SHP77 (cell line): ENCODE measurements at regions not wholly inside any gene's neighbourhood (a gene's known extent, or its start where the extent isn't known, plus 50 kb on each side); places are given as distances from the start of the nearest gene placed in this dataset.
"Not testable (repeated sequence)": the region's sequence is repeated elsewhere in the genome, so short reads cannot be mapped to it uniquely, and the experiment has no call there.

Experiments
- DNase-seq, 2 experiments: peaks; one replicate each; lab custom pipeline; 2025; lab: John Stamatoyannopoulos, UW

DNA sequence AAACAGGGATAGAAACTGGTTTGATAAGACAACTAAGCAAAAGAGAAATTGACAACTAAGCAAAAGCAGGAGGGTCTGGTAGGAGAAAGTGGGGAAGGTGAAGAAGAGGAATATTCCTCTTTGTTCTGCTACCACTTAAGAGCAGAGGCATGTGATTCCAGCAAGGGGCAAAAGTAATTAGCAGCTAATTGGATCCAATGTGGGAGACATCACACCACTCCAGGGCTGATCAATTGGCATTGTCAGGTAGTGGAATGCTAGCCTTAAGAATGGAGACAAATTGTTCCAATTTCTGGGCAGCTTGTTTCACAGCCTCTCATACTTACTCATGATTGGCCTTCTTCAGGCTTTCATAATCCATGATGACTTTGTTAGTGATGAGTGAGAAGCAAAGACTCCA lies 547.1 kb upstream of the GCFC2 start:
- no peak for DNase-seq

DNA sequence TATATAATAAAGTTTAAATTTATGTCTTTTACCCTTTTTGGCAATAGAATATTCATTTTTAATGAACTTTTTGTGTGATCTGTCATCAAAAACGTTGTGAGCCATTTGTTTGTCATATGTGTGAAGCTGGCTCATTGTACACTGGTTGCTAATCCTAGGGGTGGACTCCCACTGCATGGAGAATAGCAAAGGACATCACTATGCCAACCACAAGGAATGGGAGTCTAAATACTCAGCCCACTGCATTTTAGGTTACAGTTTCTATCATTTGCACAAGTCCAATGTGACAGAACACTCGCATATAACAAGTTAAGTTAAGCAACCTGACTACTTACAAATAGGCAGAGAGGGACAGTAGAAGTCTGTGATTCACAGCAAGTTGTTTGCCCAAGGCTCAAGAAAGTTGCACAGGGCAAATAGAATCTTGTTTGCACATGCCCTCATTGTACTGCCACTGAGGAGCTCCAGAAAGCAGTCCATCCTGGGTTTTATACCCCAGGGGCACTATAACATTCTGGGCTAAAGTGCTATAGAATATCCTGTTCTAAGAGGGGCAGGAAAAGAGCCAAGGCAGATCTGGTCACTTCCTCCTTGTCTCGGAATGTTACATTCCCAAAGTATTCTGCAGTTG lies 545.9 kb upstream of the GCFC2 start:
- DNase-seq: no peak

DNA sequence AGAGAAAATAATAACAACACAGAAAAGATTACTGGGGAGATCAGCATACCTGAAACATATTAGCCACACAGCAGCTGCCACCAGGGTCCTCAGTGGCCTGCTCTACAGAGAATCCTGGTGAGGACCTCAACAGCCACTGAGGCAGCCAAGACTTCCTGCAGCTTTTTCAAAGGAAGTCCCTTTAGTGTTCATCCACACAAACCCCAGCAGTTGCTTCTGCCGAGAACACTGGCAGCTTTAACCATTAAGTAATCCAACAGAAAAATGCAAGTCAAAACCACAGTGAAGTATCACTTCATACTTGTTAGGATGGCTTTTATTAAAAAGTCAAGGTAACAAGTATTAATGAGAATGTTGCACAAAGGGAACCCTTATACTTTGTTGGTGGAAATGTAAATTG lies 542.0 kb upstream of the GCFC2 start:
- DNase-seq: no peak

DNA sequence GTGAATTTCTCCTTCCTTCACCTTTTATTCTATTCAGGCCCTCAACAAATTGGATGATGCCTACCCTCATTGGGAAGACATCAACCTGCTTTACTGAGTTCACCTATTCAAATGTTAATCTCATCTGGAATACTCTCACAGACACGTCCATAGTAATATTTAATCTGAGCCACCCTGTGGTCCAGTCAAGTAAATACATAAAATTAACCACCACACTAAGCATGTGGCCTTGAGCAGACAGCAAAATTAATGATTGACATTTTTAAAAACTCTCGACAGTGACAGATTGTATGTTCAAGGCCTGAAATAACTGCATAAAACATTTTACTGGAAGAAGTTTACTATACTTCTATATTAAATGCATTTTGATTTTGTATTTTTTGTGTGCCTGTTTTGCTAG lies 540.6 kb upstream of the GCFC2 start:
- no peak for DNase-seq

DNA sequence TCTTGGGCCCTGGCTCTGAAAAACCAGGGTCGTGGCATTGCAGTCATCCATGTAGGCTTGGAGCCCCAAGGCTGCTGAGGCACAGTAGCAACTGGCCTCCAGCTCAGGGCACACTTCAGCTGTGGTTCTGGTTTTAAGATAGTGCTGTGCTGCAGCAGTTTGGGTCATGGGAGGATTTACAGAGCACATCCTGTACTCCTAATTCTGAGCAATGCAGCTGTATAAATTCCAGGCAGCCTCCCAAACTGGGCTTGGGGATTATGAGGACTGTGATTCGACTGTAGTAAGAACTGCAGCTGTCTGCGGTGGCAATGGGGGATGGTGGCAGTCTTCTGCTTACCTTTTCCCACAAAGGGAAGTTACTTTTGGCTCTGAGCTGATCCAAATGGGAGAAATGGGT lies 536.3 kb upstream of the GCFC2 start:
- no peak for DNase-seq

DNA sequence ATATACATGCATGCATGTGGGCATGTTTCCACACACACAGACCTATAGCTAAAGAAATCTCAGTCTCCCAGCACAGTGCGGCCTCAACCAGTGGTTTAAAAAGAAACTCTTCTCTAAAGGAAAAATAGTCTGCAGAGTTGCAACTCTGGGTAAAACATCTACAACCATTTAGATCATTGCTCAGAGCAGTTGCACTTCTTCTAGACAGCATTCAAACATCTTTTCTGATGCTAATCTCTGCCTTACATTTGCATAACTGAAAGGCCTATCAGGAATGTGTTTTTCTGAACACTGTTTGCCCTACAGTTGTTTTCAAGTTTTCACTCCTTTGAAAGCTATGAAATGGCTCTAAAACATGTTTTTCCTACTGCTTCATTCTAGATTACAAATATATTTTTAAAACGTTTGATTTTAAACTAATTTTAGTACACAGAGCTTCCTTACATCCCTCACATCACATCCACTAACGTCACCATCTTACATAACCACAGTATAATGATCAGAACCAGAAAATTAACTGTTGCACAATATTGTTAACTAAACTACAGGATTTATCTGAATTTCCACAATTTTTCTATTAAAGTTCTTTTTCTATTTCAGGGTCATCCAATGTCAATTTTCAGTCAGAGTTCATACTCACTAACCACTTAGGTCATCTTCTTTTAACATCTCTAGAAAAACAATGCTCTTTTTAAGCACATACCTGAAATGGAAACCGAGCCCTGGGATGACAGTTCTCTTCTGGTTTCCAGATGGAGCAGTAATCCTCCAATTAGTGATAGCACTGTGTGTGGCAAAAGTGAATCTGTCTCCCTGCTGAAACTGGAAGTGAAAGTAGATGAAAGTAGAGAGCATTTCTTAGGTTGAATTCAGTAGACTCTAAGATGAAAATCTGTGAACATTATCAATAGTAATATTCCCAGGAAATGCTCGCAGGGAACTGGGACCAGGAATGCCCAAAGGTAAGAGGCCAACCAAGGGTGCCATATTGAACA lies 501.6 kb upstream of the GCFC2 start:
- DNase-seq: no peak

DNA sequence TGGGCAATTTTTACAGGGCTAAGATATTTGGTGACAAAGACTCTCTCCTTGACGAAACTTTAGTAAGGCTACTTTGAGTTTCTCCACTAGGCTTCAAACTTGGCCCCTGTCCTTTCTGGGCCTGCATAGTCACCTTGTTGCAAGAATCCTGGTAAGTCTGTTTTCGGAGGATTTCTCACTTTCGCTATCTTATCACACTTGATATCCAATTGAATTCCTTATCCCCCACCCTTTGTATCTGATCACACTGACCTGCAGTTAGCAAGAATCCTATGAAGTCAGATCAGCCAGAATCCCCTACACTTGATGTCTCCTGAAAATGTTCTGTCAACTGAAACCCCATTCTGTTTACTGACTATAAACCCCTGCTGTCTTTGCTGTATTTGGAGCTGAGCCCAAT lies 499.8 kb upstream of the GCFC2 start:
- DNase-seq: no peak

DNA sequence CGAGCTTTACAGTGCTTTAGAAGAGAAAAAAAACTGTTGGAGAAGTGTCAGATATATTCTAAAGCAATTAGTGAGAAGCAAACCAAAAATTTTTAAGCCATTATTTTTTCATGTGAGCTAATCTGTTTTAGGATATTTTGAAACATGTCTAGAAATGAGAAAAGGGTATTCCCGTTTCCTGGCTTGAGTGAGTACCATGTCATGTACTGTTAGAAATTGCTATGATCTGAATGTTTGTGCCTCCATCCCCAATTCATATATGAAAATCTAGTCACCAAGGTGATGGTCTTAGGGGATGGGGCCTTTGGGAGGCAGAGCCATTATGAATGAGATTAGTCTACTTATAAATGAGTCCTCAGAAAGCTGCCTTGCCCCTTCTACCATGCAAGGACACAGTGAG lies 493.3 kb upstream of the GCFC2 start:
- no peak for DNase-seq

DNA sequence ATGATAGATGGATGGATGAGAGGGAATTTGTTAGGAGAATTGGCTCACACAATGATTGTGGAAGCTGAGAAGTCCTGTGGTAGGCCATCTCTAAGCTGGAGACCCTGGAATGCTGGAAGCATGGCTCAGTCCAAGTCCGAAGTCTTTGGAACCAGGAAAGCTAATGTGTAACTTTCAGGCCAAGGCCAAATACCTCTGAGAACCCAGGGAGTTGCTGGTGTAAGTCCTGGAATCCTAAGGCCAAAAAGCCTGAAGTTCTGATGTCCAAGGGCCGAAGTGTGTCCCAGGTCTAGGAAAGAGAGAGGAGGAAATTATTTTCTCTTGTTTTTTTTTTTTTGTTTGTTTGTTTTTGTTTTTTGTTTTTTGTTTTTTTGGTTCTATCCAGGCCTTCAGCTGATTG lies 492.2 kb upstream of the GCFC2 start:
- no peak for DNase-seq

DNA sequence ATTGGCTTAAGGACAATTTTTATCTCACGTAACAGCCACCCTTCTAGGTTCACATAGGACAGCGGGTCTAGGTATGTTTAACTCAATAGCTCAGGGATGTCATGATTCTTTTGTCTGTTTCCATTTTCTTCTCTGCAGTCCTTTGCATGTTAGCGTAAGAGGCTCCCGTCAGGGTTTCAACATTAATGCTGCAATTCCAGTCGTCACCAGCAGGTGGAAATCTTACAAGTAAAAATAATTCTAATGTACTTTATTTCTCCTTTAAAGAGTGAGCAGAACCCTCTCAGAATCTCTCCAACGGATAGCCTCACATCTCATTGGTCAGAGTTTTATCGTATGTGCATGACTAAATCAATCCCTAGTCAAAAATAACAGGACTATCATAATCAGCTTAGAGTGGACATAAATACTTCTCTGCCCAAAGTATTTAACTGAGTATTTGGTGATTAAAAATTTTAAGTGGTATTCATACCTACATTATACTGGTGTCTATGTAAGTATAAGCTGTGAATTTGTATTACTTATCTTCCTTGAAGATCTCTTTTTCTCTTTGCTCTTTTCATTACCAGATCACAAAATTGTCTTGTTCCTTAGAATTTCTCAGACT lies 487.2 kb upstream of the GCFC2 start:
- DNase-seq: peak; percentile 42 to 54

DNA sequence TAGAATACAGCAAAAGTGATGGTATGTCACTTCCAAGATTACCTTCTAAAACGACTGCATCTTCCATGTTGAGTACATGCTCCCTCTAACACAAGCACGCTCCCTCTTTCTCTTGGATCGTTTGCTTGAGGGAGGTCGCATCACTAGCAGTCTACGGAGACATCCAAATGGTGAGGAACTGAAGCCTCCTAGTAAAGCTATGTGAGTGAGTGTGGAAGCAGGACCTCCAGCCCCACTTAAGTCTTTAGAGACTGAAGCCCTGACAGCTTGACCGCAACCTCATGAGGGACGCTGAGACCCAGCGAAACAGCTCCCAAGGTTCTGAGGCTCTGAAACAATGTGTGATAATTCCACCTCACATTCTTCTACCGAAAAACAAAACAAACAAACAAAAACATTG lies 486.7 kb upstream of the GCFC2 start:
- DNase-seq: no peak

DNA sequence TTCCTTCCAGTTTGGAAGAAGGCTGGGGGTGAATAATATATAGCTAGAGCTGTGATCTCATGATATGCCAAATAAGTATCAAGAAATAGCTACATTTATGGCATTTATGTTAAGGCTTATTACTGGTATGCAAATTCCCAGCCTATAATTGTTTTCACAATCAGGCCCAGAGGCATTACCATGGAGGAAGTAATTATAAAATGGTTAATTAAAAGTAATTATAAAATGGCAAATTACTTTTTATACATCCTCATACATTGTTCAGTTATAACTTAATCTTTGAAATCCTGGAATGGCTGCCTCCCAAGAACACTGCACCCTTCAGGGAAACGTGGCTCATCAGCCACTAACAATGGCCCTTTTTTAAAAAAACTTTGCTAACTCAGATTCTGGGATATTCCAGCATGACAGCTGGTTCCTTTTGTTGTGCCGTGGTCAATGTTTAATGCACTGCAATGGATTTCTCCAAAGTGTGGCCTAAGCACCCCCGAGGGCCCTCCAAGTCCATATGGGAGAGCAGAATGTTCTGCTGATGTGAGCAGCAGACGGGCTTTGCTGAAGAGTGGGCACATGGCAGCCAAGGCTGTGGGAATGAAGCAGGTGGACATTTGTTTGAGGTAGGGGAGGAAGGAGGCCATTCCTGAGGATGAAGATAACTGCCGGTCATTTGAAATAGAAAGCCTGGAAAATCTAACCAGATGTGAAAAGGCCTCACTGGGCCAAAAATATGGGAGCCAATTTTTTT lies 483.5 kb upstream of the GCFC2 start:
- DNase-seq: no peak

DNA sequence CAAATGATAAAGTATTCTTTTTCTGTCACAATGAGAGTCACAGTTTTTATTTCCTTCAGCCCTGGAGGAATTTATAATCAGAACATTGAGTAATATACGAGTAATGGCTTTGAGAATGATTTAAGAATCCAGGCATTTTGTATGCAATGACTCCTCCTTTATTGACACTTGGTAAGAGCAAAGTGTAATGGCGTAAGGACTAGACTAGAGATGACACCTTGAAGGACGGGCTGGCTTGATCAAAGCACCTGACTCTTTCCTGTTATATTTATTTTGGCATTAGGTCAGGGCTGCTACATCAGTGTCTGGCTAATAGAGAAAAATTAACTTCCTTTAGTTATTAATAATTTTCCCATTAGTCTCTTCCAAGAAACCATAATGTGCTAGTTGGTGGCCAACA lies 482.4 kb upstream of the GCFC2 start:
- DNase-seq: no peak

DNA sequence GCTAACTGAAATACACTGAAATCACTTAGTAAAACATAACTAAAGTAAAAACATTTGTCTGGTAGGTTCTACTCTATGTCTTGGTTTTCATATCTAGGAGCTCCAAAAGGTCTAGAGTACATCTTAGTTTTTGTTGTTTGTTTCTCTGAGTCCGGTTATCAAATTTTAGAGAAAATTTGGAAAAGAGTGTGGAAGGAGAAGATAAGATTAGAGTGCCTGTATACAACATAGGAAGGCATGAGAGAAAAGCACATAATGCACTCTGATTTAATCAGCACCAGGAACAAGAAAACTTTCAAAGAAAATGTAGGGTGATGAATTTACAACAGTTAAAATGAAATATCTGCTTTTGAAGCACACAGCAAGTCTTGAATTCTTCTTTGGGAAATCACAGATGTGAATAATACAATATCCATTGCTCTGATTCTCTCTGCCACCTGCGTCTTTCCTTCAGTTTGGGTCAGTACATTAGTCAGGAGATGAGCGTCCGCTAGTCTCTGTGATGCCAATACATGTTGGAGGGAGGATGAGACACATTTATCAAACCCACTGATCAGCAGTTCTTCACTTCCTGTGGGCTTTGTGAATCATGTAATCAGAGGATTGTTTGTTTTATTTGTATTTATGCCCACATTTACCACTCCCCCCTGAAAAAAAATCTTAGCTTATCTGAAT lies 477.8 kb upstream of the GCFC2 start:
- DNase-seq: no peak

DNA sequence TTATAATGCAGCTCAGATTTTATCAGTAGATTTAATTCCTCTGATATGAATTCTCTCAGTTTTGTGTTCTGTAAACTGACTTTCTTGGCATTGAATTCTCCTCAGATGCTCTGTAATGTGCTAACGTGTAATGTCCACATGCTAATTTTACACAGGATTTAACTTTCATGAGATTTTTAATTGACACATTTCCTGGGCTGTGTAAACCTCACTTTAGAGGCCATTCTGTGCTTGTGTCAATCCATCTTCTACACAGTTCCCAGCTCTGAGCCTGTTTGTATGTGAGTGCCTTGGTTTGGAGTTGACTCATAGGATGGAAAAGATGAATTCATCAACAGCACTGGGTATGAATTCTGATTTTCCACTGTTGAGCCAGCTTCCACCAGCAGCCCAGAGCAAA lies 476.7 kb upstream of the GCFC2 start:
- DNase-seq: no peak

DNA sequence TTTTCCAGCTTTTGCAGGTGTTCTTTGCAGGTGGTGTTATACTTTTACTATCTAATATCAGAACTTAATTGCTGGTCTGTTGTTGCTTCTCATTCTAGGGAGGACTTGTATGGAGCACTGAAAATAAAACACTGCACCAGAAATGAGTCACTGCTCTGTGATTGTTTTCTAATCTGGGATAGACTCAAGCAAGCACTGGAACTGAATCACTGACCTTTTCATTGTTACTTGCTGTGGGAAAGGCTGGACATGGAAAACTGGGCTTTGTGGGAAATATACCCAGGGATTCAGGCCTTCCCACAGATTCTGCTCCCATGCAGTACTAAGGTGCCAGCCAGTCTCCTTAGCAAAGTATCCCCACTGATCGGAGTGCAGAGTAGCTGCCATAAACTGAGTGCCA lies 470.0 kb upstream of the GCFC2 start:
- no peak for DNase-seq

DNA sequence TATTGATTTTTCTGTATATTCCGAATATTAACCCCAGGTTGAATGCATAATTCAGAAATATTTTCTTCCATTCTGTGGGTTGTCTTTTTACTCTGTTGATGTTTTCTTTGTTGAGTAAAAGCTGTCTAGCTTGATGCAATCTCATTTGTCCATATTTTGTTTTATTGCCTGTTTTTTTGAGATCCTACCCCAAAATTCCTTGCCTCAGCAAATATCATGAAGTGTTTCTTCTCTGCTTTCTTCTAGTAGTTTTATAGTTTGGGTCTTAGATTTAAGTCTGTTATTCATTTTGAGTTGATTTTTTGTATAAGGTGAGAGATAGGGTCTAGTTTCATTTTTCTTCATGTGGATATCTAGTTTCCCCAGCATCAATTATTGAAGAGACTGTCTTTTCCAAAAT lies 467.9 kb upstream of the GCFC2 start:
- DNase-seq: no peak

DNA sequence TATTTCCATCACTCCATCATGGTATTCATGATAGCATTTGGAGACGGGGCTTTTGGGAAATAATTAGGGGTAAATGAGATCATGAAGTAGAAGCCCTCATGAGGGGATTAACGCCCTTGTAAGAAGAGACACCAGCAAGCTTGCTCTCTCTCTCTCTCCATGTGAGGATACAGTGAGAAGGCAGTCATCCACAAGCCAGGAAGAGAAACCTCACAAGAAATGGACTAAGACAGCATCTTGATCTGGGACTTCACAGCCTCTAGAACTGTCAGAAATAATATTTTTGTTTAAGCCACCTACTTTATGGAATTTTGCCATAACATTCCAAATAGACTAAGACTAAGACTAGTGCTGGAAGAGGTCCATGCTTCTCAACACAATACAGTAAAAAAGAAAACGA lies 464.6 kb upstream of the GCFC2 start:
- DNase-seq: no peak

DNA sequence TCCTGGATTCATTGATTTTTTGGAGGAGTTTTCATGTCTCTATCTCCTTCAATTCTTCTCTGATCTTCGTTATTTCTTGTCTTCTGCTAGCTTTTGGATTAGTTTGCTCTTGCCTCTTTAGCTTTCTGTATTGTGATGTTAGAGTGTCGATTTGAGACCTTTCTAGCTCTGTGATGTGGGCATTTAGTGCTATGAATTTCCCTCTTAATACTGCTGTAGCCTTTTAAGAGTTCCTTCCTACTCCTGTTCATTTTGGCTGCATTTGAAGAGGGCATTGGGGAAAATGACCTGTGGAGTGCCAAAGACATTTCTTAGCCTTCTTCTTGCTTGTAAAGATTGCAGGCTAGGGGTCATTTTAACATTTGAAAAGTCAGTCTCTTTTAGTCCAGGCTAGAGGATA lies 463.8 kb upstream of the GCFC2 start:
- DNase-seq: no peak

DNA sequence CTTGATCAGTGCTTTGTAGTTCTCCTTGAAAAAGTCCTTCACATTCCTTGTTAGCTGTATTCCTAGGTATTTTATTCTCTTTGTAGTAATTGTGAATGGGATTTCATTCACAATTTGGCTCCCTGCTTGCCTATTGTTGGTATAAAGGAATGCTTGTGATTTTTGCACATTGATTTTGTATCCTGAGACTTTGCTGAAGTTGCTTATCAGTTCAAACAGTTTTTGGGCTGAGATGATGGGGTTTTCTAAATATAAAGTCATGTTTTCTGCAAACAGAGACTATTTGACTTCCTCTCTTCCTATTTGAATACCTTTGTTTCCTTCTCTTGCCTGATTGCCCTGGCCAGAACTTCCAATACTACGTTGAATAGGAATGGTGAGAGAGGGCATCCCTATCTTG lies 462.5 kb upstream of the GCFC2 start:
- not testable (repeated sequence) for DNase-seq

DNA sequence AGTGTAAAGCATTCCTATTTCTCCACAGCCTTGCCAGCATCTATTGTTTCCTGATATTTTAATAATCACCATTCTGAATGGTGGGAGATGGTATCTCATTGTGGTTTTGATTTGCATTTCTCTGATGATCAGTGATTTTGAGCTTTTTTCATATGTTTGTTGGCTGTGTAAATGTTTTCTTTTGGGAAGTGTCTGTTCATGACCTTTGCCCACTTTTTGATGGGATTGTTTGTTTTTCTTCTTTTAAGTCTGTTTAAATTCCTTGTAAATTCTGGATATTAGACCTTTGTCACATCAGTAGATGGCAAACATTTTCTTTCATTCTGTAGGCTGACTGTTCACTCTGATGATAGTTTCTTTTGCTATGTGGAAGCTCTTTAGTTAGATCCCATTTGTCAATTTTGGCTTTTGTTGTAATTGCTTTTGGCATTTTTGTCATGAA lies 461.5 kb upstream of the GCFC2 start:
- DNase-seq: not testable (repeated sequence)

DNA sequence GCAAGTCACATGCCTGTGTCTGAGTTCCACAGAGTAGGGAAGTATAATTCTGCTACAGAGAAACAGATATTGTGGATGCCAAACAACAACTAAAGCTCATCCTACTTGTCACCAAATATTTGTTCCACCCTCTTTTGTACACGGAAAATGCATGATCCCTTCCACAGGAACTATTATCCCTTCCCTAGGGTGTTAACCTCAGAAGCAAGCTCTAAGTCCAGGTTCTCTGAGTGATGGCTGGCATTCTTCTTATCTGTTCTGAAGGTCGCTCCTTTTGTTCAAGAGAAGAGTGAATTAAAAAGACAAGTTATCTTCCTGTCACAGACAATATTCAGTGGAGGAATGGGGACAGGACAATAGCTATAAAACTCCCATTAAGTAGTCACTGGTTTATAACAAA lies 460.1 kb upstream of the GCFC2 start:
- no peak for DNase-seq
